GM23338 (cell line): ENCODE measurements at regions not wholly inside any gene's neighbourhood (a gene's known extent, or its start where the extent isn't known, plus 50 kb on each side); places are given as distances from the start of the nearest gene placed in this dataset.
A peak's percentile ranks its signal among the peaks of the same experiment; 100 is the strongest.

Source experiments
- ATAC-seq: fragments of 200-7000 bp; cut with Tn5 transposase; 3 replicates; pipeline ENCODE4 v1.9.1; 2020
- DNase-seq: peaks from one replicate; pipeline ENCODE4 v3.0.0-alpha.2; 2015; ENCODE audit warnings: low spot score
- H2AFZ ChIP-seq: fragments of 200-600 bp; sonication (generic); 2 replicates; pipeline ENCODE4 v1.8.0; 2016; ENCODE audit warnings: antibody characterized with exemption, mild to moderate bottlenecking, moderate library complexity
- H3F3A ChIP-seq: fragments of 200-600 bp; sonication (generic); replicated peaks from 2 replicates; pipeline ENCODE4 v1.8.0; 2017; ENCODE audit warnings: antibody characterized with exemption, mixed run types, low read depth
- H3K27ac ChIP-seq: fragments of 200-600 bp; sonication (generic); 2 replicates; pipeline ENCODE4 v1.6.1; 2016; ENCODE audit warnings: low read depth
- H3K27me3 ChIP-seq: fragments of 200-600 bp; sonication (generic); 2 replicates; pipeline ENCODE4 v1.8.0; 2016; ENCODE audit warnings: mild to moderate bottlenecking, mixed run types, moderate library complexity; ENCODE audit not compliant: insufficient read depth
- H3K36me3 ChIP-seq: fragments of 200-600 bp; sonication (generic); 2 replicates; pipeline ENCODE4 v1.8.0; 2016; ENCODE audit warnings: mild to moderate bottlenecking; ENCODE audit not compliant: insufficient read depth
- H3K4me1 ChIP-seq: fragments of 200-600 bp; sonication (generic); 2 replicates; pipeline ENCODE4 v1.8.0; 2016; ENCODE audit warnings: mild to moderate bottlenecking, moderate library complexity; ENCODE audit not compliant: insufficient read depth
- H3K4me2 ChIP-seq: fragments of 200-600 bp; sonication (generic); 2 replicates; pipeline ENCODE4 v1.7.1; 2017; ENCODE audit warnings: mixed run types
- H3K4me3 ChIP-seq: fragments of 200-600 bp; sonication (generic); 2 replicates; pipeline ENCODE4 v1.6.1; 2016; ENCODE audit warnings: mixed run types
- H3K79me2 ChIP-seq: fragments of 200-600 bp; sonication (generic); replicated peaks from 2 replicates; pipeline ENCODE4 v1.8.0; 2017; ENCODE audit warnings: mild to moderate bottlenecking; ENCODE audit not compliant: insufficient read depth
- H3K9me2 ChIP-seq: fragments of 200-600 bp; sonication (generic); 2 replicates; pipeline ENCODE4 v1.8.0; 2017; ENCODE audit not compliant: insufficient read depth
- H4K20me1 ChIP-seq: fragments of 200-600 bp; sonication (generic); replicated peaks from 2 replicates; pipeline ENCODE4 v1.8.0; 2017; ENCODE audit warnings: mild to moderate bottlenecking; ENCODE audit not compliant: insufficient read depth
- H3K27ac Mint-ChIP-seq: 2 replicates; pipeline ENCODE4 v1.8.0; 2020; ENCODE audit warnings: inconsistent platforms, mild to moderate bottlenecking, moderate library complexity, mixed read lengths
- H3K27me3 Mint-ChIP-seq: 3 replicates; pipeline ENCODE4 v1.8.0; 2022; ENCODE audit warnings: low read depth, mild to moderate bottlenecking, moderate library complexity, mixed read lengths, inconsistent platforms; ENCODE audit not compliant: insufficient read depth, poor library complexity
- H3K36me3 Mint-ChIP-seq: 3 replicates; pipeline ENCODE4 v1.8.0; 2021; ENCODE audit warnings: low read depth, mild to moderate bottlenecking, inconsistent platforms, moderate library complexity, mixed read lengths
- H3K4me1 Mint-ChIP-seq: 3 replicates; pipeline ENCODE4 v1.8.0; 2020; ENCODE audit warnings: mild to moderate bottlenecking, inconsistent platforms, mixed read lengths
- H3K4me3 Mint-ChIP-seq: 3 replicates; pipeline ENCODE4 v1.8.0; 2021; ENCODE audit warnings: moderate library complexity, mild to moderate bottlenecking, inconsistent platforms, mixed read lengths
- H3K9me3 Mint-ChIP-seq: 3 replicates; pipeline ENCODE4 v1.8.0; 2020; ENCODE audit warnings: moderate library complexity, mild to moderate bottlenecking, inconsistent platforms, mixed read lengths
- CREB1 ChIP-seq: fragments of 250-450 bp; sonication (Bioruptor Pico); IDR thresholded peaks from 2 replicates; pipeline ENCODE4 v1.5.0; 2020; ENCODE audit warnings: low read depth, mild to moderate bottlenecking, moderate library complexity
- CTCF ChIP-seq, 2 experiments: fragments of 200-600 bp in 1 of 2; sonication (generic) in 1 of 2; conservative IDR thresholded peaks; 2 replicates each; pipeline versions ENCODE4 v1.5.1 to v1.6.1; 2016 to 2017; ENCODE audit warnings: antibody characterized with exemption in 2 of 2, low read depth in 2 of 2, mild to moderate bottlenecking in 2 of 2, moderate library complexity in 1 of 2
- EZH2 ChIP-seq: fragments of 200-600 bp; sonication (generic); IDR thresholded peaks from one replicate; pipeline ENCODE4 v1.8.0; 2017; ENCODE audit warnings: antibody characterized with exemption, mild to moderate bottlenecking, low read depth; ENCODE audit not compliant: unreplicated experiment
- EZH2phosphoT487 ChIP-seq: fragments of 200-600 bp; sonication (generic); IDR thresholded peaks from one replicate; pipeline ENCODE4 v1.8.1; 2018; ENCODE audit warnings: antibody characterized with exemption; ENCODE audit not compliant: unreplicated experiment
- NANOG ChIP-seq: IDR thresholded peaks from 2 replicates; pipeline ENCODE4 v1.6.1; 2016; ENCODE audit warnings: antibody characterized with exemption, borderline replicate concordance
- POLR2AphosphoS5 ChIP-seq: IDR thresholded peaks from 2 replicates; pipeline ENCODE4 v1.6.1; 2016; ENCODE audit warnings: antibody characterized with exemption, low read depth
- STAT1 ChIP-seq: IDR thresholded peaks from one replicate; pipeline ENCODE4 v1.6.1; 2016; ENCODE audit warnings: antibody characterized with exemption; ENCODE audit not compliant: unreplicated experiment
- ZNF331 ChIP-seq: fragments of 250-450 bp; sonication (Bioruptor Pico); IDR thresholded peaks from 2 replicates; pipeline ENCODE4 v1.5.0; 2020; ENCODE audit warnings: low read depth, mild to moderate bottlenecking, moderate library complexity
- ZNF462 ChIP-seq: fragments of 250-450 bp; sonication (Bioruptor Pico); IDR thresholded peaks from 2 replicates; pipeline ENCODE4 v1.5.0; 2020; ENCODE audit warnings: mild to moderate bottlenecking, moderate library complexity

GRCh38 chr7:16970732-16971482, 89.1 kb upstream of the AGR3 start:
- Mint-ChIP-seq H3K27ac (no peak overlapping the region; the same call in 1 of the 2 replicates), H3K4me3 (no peak overlapping the region), H3K27me3 (no peaks in the 10 kb centered on the region), H3K36me3 (peaks cover 3% of the 10 kb centered on the region; the same call in 1 of the 3 replicates), H3K4me1 (peaks cover 11% of the 10 kb centered on the region), H3K9me3 (peaks cover under 1% of the 10 kb centered on the region; the same call in 1 of the 3 replicates)
- ATAC-seq = peak; percentile 78
- Histone ChIP-seq H3K9me2 (0 out of 2 replicates have a peak, but pooled peaks cover 3% of the 10 kb centered on the region), H4K20me1 (no peaks in the 10 kb centered on the region), H3K4me1 (0 out of 2 replicates have a peak, but pooled peaks cover 2% of the 10 kb centered on the region), H3K79me2 (no peaks in the 10 kb centered on the region), H3K4me2 (peak overlapping the region; percentile 16; the same call in 1 of the 2 replicates), H3K27ac (no peak overlapping the region), H3K4me3 (no peak overlapping the region), H3F3A (no peaks in the 10 kb centered on the region), H3K27me3 (no peaks in the 10 kb centered on the region), H3K36me3 (no peaks in the 10 kb centered on the region), H2AFZ (peak overlapping the region; percentile 2; the same call in 1 of the 2 replicates)
- TF ChIP-seq CREB1 (CRISPR knock-in tag) (no peak), EZH2phosphoT487 (no peak), ZNF462 (CRISPR knock-in tag) (no peak), POLR2AphosphoS5 (no peak), STAT1 (no peak)
- peak; percentile 25 for DNase-seq

GRCh38 chr7:16975712-16976111, 93.9 kb upstream of the AGR3 start:
- Histone ChIP-seq H3K9me2 (no peaks in the 10 kb centered on the region), H4K20me1 (no peaks in the 10 kb centered on the region), H3K4me3 (no peak overlapping the region), H3K4me2 (no peak overlapping the region), H3F3A (no peaks in the 10 kb centered on the region), H2AFZ (no peak overlapping the region), H3K4me1 (peaks cover 13% of the 10 kb centered on the region; the same call in 1 of the 2 replicates), H3K36me3 (no peaks in the 10 kb centered on the region), H3K27me3 (no peaks in the 10 kb centered on the region), H3K79me2 (no peaks in the 10 kb centered on the region), H3K27ac (no peak overlapping the region)
- Mint-ChIP-seq H3K4me3 (no peak overlapping the region), H3K9me3 (no peaks in the 10 kb centered on the region), H3K27ac (no peak overlapping the region), H3K27me3 (peaks cover 3% of the 10 kb centered on the region), H3K4me1 (peaks cover 26% of the 10 kb centered on the region), H3K36me3 (no peaks in the 10 kb centered on the region)
- DNase-seq (no peak), ATAC-seq (no peak)
- TF ChIP-seq NANOG (no peak), CTCF (conservative IDR thresholded peaks at IDR 0.05; ENCODE audit: low read depth in 2 of 2) (no peak), EZH2phosphoT487 (no peak), EZH2 (no peak), ZNF331 (CRISPR knock-in tag) (no peak), CREB1 (CRISPR knock-in tag) (no peak), STAT1 (no peak)
